K562 (cell line): ENCODE measurements at regions not wholly inside any gene's neighbourhood (a gene's known extent, or its start where the extent isn't known, plus 50 kb on each side); places are given as distances from the start of the nearest gene placed in this dataset.

Source experiments
- ATAC-seq: fragments of 200-7000 bp; cut with Tn5 transposase; 3 replicates; pipeline ENCODE4 v1.9.1; 2020; ENCODE audit warnings: moderate library complexity
- BruUV-seq: library from RNA; stranded (reverse); fragments of 400-500 nt; replicated peaks from 2 replicates; lab custom pipeline; 2021; lab: Mats Ljungman, UMichigan
- CTCF ChIA-PET: fragments of 300-600 bp; formaldehyde crosslinking; extraction: SDS; loops from one replicate; lab custom pipeline; 2021; ENCODE audit warnings: low intra/inter-chr PET ratio; lab: Yijun Ruan, JAX
- POLR2A ChIA-PET: fragments of 300-600, 350-650 bp; sonication (Branson Sonifier 250); formaldehyde crosslinking; extraction: SDS; loops from one replicate; lab custom pipeline; 2021; ENCODE audit warnings: antibody characterized with exemption, inconsistent platforms; lab: Yijun Ruan, JAX
- DNase-seq, 4 experiments: peaks; one replicate each; pipeline versions ENCODE4 v3.0.0 to v3.0.0-alpha.2; 2011 to 2018; ENCODE audit warnings: low spot score in 3 of 4, mixed read lengths in 3 of 4; ENCODE audit errors: extremely low read depth in 1 of 4
- FAIRE-seq: peaks from 2 replicates; lab custom pipeline; 2011; peaks lifted over from hg19 to GRCh38; lab: Jason Lieb, UNC
- H2AFZ ChIP-seq: 2 replicates; pipeline ENCODE4 v1.6.0; 2011; ENCODE audit warnings: low read depth, low read length, control low read depth, inconsistent platforms
- H3K27ac ChIP-seq: fragments of 200-600 bp; 3 replicates; pipeline ENCODE4 v1.8.0; 2011; ENCODE audit warnings: low read depth, mild to moderate bottlenecking, control low read depth, inconsistent platforms, low read length, moderate library complexity, mixed read lengths; ENCODE audit errors: extremely low read depth
- H3K27me3 ChIP-seq, 2 experiments: fragments of 300-600 bp in 1 of 2; 2 replicates in 1 of 2; 3 replicates in 1 of 2; pipeline versions ENCODE4 v1.6.0 to v1.8.0; 2011; ENCODE audit warnings: inconsistent platforms in 2 of 2, low read length in 2 of 2, mild to moderate bottlenecking in 1 of 2, mixed read lengths in 1 of 2, moderate library complexity in 1 of 2; ENCODE audit not compliant: control insufficient read depth in 2 of 2, insufficient read depth in 2 of 2
- H3K36me3 ChIP-seq: fragments of 300-600 bp; 3 replicates; pipeline ENCODE4 v1.8.0; 2011; ENCODE audit warnings: mild to moderate bottlenecking, low read length, inconsistent platforms; ENCODE audit not compliant: control insufficient read depth, insufficient read depth
- H3K4me1 ChIP-seq, 2 experiments: fragments of 200-600 bp in 1 of 2; replicated peaks in 1 of 2; 2 replicates in 1 of 2; 3 replicates in 1 of 2; pipeline versions ENCODE4 v1.5.1 to v1.8.0; 2011; ENCODE audit warnings: inconsistent platforms in 2 of 2, low read length in 2 of 2, mild to moderate bottlenecking in 1 of 2, mixed read lengths in 1 of 2, moderate library complexity in 1 of 2; ENCODE audit not compliant: control insufficient read depth in 2 of 2, insufficient read depth in 2 of 2
- H3K4me2 ChIP-seq: 2 replicates; pipeline ENCODE4 v1.6.1; 2011; ENCODE audit warnings: low read length, control low read depth, inconsistent platforms, mixed read lengths; ENCODE audit not compliant: insufficient read depth
- H3K4me3 ChIP-seq: fragments of 200-600 bp; sonication (generic), shearing (Covaris generic); 2 replicates; pipeline ENCODE4 v1.5.1; 2016; ENCODE audit warnings: control low read depth, inconsistent platforms
- H3K79me2 ChIP-seq: fragments of 200-600 bp; 3 replicates; pipeline ENCODE4 v1.8.0; 2011; ENCODE audit warnings: low read length, inconsistent platforms; ENCODE audit not compliant: control insufficient read depth, insufficient read depth
- H3K9ac ChIP-seq, 2 experiments: 2 replicates each; pipeline versions ENCODE4 v1.6.0 to v1.6.1; 2011; ENCODE audit warnings: low read depth in 2 of 2, low read length in 2 of 2, control low read depth in 1 of 2, inconsistent platforms in 1 of 2, mild to moderate bottlenecking in 1 of 2, mixed read lengths in 1 of 2; ENCODE audit not compliant: insufficient read depth in 1 of 2
- H3K9me1 ChIP-seq: one replicate; pipeline ENCODE4 v1.6.0; 2011; ENCODE audit warnings: inconsistent platforms, mild to moderate bottlenecking, low read length, moderate library complexity; ENCODE audit not compliant: control insufficient read depth, insufficient read depth
- H3K9me3 ChIP-seq: replicated peaks from 2 replicates; pipeline ENCODE4 v1.5.1; 2011; ENCODE audit warnings: low read depth, low read length, inconsistent platforms; ENCODE audit not compliant: control insufficient read depth, insufficient read depth
- H4K20me1 ChIP-seq: replicated peaks from 2 replicates; pipeline ENCODE4 v1.6.1; 2011; ENCODE audit warnings: low read length, inconsistent platforms, mixed read lengths; ENCODE audit not compliant: control insufficient read depth, insufficient read depth
- EGR1 ChIP-seq: fragments of 450-650 bp; conservative IDR thresholded peaks from 2 replicates; pipeline ENCODE4 v1.6.1; 2017; ENCODE audit warnings: mild to moderate bottlenecking
- GATA2 ChIP-seq: sonication (generic); formaldehyde crosslinking; IDR thresholded peaks from 2 replicates; pipeline ENCODE4 v1.4.0; 2020; ENCODE audit warnings: mild to moderate bottlenecking, missing genetic modification reagents
- KDM5B ChIP-seq: fragments of 200-600 bp; sonication (generic); IDR thresholded peaks from 2 replicates; pipeline ENCODE4 v1.6.1; 2012; ENCODE audit warnings: low read depth, mild to moderate bottlenecking, moderate library complexity, low read length, control low read depth, inconsistent platforms; ENCODE audit not compliant: insufficient replicate concordance
- NBN ChIP-seq: fragments of 450-650 bp; IDR thresholded peaks from 2 replicates; pipeline ENCODE4 v1.6.1; 2016; ENCODE audit warnings: low read depth, mild to moderate bottlenecking
- RBM25 ChIP-seq: fragments of 200-400 bp; formaldehyde crosslinking; IDR thresholded peaks from 2 replicates; pipeline ENCODE4 v1.6.1; 2018; ENCODE audit warnings: low read length, low read depth, moderate library complexity; ENCODE audit not compliant: severe bottlenecking
- STAT5B ChIP-seq: fragments of 250-450 bp; sonication (Bioruptor Pico); IDR thresholded peaks from 2 replicates; pipeline ENCODE4 v1.8.0; 2021; ENCODE audit warnings: mild to moderate bottlenecking, inconsistent platforms
- WGBS: fragments of 100-300 bp; shearing (Covaris generic); methylation state at CpG from one replicate; pipeline ENCODE4 v1.1.6; 2016; ENCODE audit warnings: low coverage, mixed read lengths; ENCODE audit not compliant: insufficient coverage; ENCODE audit errors: missing lambda C conversion rate; 5-methylcytosine and 5-hydroxymethylcytosine counted together
- in situ Hi-C: fragments of 300-500 bp; cut with MboI; formaldehyde crosslinking; loops from 4 replicates; pipeline ENCODE4 v1.15.0; 2018; ENCODE audit warnings: inconsistent platforms, mixed read lengths
- intact Hi-C: fragments of 100-400 bp; cut with micrococcal nuclease; formaldehyde crosslinking; loops from 2 replicates; pipeline ENCODE4 v1.14.2; 2022
- TF ChIP-seq, protein P1 (sequence below): fragments of 450-650 bp; IDR thresholded peaks from 2 replicates; pipeline ENCODE4 v1.6.1; 2017; ENCODE audit warnings: antibody characterized with exemption, mild to moderate bottlenecking
- TF ChIP-seq, protein P2 (sequence below): sonication (generic); formaldehyde crosslinking; IDR thresholded peaks from 2 replicates; pipeline ENCODE4 v1.8.1; 2022; ENCODE audit warnings: missing genetic modification reagents
- TF ChIP-seq, protein P3 (sequence below): fragments of 250-450 bp; sonication (Bioruptor Pico); IDR thresholded peaks from 2 replicates; pipeline ENCODE4 v1.4.0; 2020; ENCODE audit warnings: mild to moderate bottlenecking, moderate library complexity, borderline replicate concordance

DNA sequence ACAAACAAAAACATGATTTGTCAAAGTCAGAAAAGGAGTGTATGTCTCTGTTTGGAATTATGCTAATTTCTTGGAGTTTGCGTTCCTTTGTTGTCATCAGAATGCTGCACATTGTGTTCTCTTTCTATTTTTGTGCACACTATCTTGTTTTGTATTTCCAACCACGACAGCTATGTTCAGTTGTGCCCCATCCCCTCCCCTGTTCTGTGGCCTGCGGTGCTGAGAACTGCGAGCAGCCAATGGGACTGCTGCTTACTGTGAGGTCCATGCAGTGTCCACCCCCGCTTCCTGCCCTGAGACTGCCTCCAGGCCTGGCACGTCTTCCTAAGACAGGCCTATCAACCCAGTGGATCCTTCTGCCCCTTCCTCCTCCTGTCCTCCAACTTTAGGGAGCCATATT is 76.8 kb downstream of the PALM2AKAP2 start:
- in situ Hi-C loops: no loop called here
- 2% methylated on average over 6 of the region's 6 CpGs for WGBS

DNA sequence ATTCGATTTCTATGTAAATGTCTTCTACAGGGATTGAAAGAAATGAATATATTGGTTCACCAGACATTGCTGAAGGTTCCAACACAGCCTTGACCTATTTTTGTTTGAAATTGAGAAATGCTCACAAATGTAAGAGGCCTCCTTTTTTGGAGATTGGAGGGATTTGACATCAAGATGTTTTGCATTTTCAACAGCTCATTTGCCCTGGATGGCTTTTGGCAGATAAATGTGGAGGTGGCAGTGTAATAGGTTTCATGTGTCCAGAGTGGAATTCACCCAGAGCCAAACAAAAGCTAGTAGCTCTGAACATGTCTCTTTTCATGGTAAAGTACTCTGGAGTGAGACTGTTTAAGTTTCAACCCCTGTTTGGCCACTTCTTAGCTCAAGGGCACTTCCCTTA is 77.3 kb downstream of the PALM2AKAP2 start:
- H3K9me3 ChIP-seq: no peaks in the 10 kb centered on the region
- CTCF ChIA-PET: no interaction called here
- ATAC-seq (no peak), FAIRE-seq (no peak), DNase-seq (no peak)
- no peak overlapping the region for H2AFZ ChIP-seq
- no TSS peak for BruUV-seq
- no peaks in the 10 kb centered on the region for H4K20me1 ChIP-seq
- H3K9me1 ChIP-seq: no peaks in the 10 kb centered on the region
- H3K9ac ChIP-seq: no peak overlapping the region
- no peaks in the 10 kb centered on the region for H3K36me3 ChIP-seq
- H3K4me3 ChIP-seq: no peak overlapping the region
- 9% methylated on average over 1 of the region's 1 CpG for WGBS
- in situ Hi-C loops: no loop called here
- intact Hi-C loops: no loop called here
- H3K79me2 ChIP-seq: no peaks in the 10 kb centered on the region
- POLR2A ChIA-PET: no interaction called here
- no peaks in the 10 kb centered on the region for H3K27me3 ChIP-seq
- H3K27ac ChIP-seq: no peak overlapping the region
- H3K4me2 ChIP-seq: no peak overlapping the region
- no peaks in the 10 kb centered on the region for H3K4me1 ChIP-seq
- no peak for TF ChIP-seq NBN
- TF ChIP-seq STAT5B: no peak
- TF ChIP-seq, protein P1, sequence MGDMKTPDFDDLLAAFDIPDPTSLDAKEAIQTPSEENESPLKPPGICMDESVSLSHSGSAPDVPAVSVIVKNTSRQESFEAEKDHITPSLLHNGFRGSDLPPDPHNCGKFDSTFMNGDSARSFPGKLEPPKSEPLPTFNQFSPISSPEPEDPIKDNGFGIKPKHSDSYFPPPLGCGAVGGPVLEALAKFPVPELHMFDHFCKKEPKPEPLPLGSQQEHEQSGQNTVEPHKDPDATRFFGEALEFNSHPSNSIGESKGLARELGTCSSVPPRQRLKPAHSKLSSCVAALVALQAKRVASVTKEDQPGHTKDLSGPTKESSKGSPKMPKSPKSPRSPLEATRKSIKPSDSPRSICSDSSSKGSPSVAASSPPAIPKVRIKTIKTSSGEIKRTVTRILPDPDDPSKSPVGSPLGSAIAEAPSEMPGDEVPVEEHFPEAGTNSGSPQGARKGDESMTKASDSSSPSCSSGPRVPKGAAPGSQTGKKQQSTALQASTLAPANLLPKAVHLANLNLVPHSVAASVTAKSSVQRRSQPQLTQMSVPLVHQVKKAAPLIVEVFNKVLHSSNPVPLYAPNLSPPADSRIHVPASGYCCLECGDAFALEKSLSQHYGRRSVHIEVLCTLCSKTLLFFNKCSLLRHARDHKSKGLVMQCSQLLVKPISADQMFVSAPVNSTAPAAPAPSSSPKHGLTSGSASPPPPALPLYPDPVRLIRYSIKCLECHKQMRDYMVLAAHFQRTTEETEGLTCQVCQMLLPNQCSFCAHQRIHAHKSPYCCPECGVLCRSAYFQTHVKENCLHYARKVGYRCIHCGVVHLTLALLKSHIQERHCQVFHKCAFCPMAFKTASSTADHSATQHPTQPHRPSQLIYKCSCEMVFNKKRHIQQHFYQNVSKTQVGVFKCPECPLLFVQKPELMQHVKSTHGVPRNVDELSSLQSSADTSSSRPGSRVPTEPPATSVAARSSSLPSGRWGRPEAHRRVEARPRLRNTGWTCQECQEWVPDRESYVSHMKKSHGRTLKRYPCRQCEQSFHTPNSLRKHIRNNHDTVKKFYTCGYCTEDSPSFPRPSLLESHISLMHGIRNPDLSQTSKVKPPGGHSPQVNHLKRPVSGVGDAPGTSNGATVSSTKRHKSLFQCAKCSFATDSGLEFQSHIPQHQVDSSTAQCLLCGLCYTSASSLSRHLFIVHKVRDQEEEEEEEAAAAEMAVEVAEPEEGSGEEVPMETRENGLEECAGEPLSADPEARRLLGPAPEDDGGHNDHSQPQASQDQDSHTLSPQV: no peak
- TF ChIP-seq, protein P2, sequence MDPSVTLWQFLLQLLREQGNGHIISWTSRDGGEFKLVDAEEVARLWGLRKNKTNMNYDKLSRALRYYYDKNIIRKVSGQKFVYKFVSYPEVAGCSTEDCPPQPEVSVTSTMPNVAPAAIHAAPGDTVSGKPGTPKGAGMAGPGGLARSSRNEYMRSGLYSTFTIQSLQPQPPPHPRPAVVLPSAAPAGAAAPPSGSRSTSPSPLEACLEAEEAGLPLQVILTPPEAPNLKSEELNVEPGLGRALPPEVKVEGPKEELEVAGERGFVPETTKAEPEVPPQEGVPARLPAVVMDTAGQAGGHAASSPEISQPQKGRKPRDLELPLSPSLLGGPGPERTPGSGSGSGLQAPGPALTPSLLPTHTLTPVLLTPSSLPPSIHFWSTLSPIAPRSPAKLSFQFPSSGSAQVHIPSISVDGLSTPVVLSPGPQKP: no peak
- no peak for TF ChIP-seq RBM25
- TF ChIP-seq, protein P3, sequence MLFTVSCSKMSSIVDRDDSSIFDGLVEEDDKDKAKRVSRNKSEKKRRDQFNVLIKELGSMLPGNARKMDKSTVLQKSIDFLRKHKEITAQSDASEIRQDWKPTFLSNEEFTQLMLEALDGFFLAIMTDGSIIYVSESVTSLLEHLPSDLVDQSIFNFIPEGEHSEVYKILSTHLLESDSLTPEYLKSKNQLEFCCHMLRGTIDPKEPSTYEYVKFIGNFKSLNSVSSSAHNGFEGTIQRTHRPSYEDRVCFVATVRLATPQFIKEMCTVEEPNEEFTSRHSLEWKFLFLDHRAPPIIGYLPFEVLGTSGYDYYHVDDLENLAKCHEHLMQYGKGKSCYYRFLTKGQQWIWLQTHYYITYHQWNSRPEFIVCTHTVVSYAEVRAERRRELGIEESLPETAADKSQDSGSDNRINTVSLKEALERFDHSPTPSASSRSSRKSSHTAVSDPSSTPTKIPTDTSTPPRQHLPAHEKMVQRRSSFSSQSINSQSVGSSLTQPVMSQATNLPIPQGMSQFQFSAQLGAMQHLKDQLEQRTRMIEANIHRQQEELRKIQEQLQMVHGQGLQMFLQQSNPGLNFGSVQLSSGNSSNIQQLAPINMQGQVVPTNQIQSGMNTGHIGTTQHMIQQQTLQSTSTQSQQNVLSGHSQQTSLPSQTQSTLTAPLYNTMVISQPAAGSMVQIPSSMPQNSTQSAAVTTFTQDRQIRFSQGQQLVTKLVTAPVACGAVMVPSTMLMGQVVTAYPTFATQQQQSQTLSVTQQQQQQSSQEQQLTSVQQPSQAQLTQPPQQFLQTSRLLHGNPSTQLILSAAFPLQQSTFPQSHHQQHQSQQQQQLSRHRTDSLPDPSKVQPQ: no peak
- TF ChIP-seq KDM5B: no peak

More for the DNA sequence above, 76.8 kb downstream of the PALM2AKAP2 start:
- Histone ChIP-seq H3K4me1 (no peaks in the 10 kb centered on the region), H3K27me3 (no peaks in the 10 kb centered on the region), H3K4me3 (no peak overlapping the region), H4K20me1 (no peaks in the 10 kb centered on the region), H3K9me1 (no peaks in the 10 kb centered on the region), H3K4me2 (no peak overlapping the region), H3K9ac (no peak overlapping the region), H3K27ac (no peak overlapping the region), H2AFZ (no peak overlapping the region), H3K79me2 (no peaks in the 10 kb centered on the region), H3K9me3 (no peaks in the 10 kb centered on the region), H3K36me3 (no peaks in the 10 kb centered on the region)
- ChIA-PET CTCF (no interaction called here), POLR2A (no interaction called here)
- peak; percentile 5 to 23 (median 18) for DNase-seq
- no peak; the same call in 2 of the 3 replicates for ATAC-seq
- no TSS peak for BruUV-seq
- TF ChIP-seq GATA2 (CRISPR knock-in tag): no peak
- peak; percentile 63 for TF ChIP-seq EGR1
- FAIRE-seq: no peak
- intact Hi-C loops: no loop called here
